GM12878 (cell line): ENCODE measurements at regions not wholly inside any gene's neighbourhood (a gene's known extent, or its start where the extent isn't known, plus 50 kb on each side); places are given as distances from the start of the nearest gene placed in this dataset.

Experiments
- ATAC-seq: fragments of 200-7000 bp; cut with Tn5 transposase; 3 replicates; pipeline ENCODE4 v1.9.1; 2020; ENCODE audit warnings: mild to moderate bottlenecking, moderate library complexity
- BruUV-seq: library from RNA; stranded (reverse); fragments of 400-500 nt; replicated peaks from 2 replicates; lab custom pipeline; 2021; lab: Mats Ljungman, UMichigan
- CTCF ChIA-PET: fragments of 300-600 bp; sonication (Branson Sonifier 250); formaldehyde crosslinking; extraction: SDS; loops from one replicate; lab custom pipeline; 2021; ENCODE audit warnings: inconsistent platforms; lab: Yijun Ruan, JAX
- POLR2A ChIA-PET: fragments of 350-600 bp; formaldehyde crosslinking; extraction: SDS; loops from one replicate; lab custom pipeline; 2021; ENCODE audit warnings: inconsistent platforms; lab: Charles Lee
- RAD21 ChIA-PET: fragments of 300-600 bp; sonication (Branson Sonifier 250); formaldehyde crosslinking; loops from one replicate; lab custom pipeline; 2023; ENCODE audit warnings: antibody characterized with exemption; ENCODE audit not compliant: unreplicated experiment; lab: Charles Lee
- SMC1A ChIA-PET: fragments of 300-600 bp; sonication (Branson Sonifier 250); formaldehyde crosslinking; loops from one replicate; lab custom pipeline; 2023; ENCODE audit not compliant: unreplicated experiment, uncharacterized antibody; lab: Charles Lee
- DNase-seq: peaks from one replicate; pipeline ENCODE4 v3.0.0-alpha.2; 2011; ENCODE audit warnings: low read depth, low spot score
- FAIRE-seq: peaks from 3 replicates; lab custom pipeline; 2011; peaks lifted over from hg19 to GRCh38; lab: Jason Lieb, UNC
- H2AFZ ChIP-seq: 2 replicates; pipeline ENCODE4 v1.6.0; 2011; ENCODE audit warnings: low read depth, low read length, control low read depth; ENCODE audit not compliant: control insufficient read depth
- H3K27ac ChIP-seq: 2 replicates; pipeline ENCODE4 v1.5.1; 2011; ENCODE audit warnings: control low read depth; ENCODE audit not compliant: control insufficient read depth, insufficient read depth
- H3K27me3 ChIP-seq, 2 experiments: replicated peaks in 1 of 2; 2 replicates each; pipeline versions ENCODE4 v1.6.0 to v1.6.1; 2011; ENCODE audit warnings: low read length in 1 of 2; ENCODE audit not compliant: control insufficient read depth in 2 of 2, insufficient read depth in 2 of 2
- H3K36me3 ChIP-seq, 2 experiments: 2 replicates each; pipeline ENCODE4 v1.5.1; 2011; ENCODE audit warnings: low read length in 1 of 2; ENCODE audit not compliant: control insufficient read depth in 2 of 2, insufficient read depth in 2 of 2
- H3K4me1 ChIP-seq: 2 replicates; pipeline ENCODE4 v1.6.1; 2011; ENCODE audit warnings: mild to moderate bottlenecking, low read length, moderate library complexity, mixed read lengths; ENCODE audit not compliant: control insufficient read depth, insufficient read depth
- H3K4me2 ChIP-seq: 2 replicates; pipeline ENCODE4 v1.6.0; 2011; ENCODE audit warnings: control low read depth; ENCODE audit not compliant: control insufficient read depth, insufficient read depth
- H3K4me3 ChIP-seq: fragments of 200-600 bp; sonication (generic); 2 replicates; pipeline ENCODE4 v1.5.1; 2016
- H3K79me2 ChIP-seq: 2 replicates; pipeline ENCODE4 v1.6.0; 2011; ENCODE audit warnings: low read length; ENCODE audit not compliant: control insufficient read depth, insufficient read depth
- H3K9ac ChIP-seq: 2 replicates; pipeline ENCODE4 v1.8.0; 2011; ENCODE audit warnings: low read length, control low read depth, mixed read lengths; ENCODE audit not compliant: control insufficient read depth, insufficient read depth
- H3K9me3 ChIP-seq: replicated peaks from 3 replicates; pipeline ENCODE4 v1.5.1; 2011; ENCODE audit warnings: mild to moderate bottlenecking, low read length; ENCODE audit not compliant: control insufficient read depth, insufficient read depth
- H4K20me1 ChIP-seq: 2 replicates; pipeline ENCODE4 v1.6.0; 2011; ENCODE audit not compliant: control insufficient read depth, insufficient read depth
- FOXM1 ChIP-seq: IDR thresholded peaks from 2 replicates; pipeline ENCODE4 v1.6.1; 2012; ENCODE audit warnings: low read depth, mild to moderate bottlenecking, inconsistent platforms, low read length, moderate library complexity
- GABPA ChIP-seq: IDR thresholded peaks from 2 replicates; pipeline ENCODE4 v1.6.1; 2014; ENCODE audit warnings: antibody characterized with exemption, low read depth, mild to moderate bottlenecking, inconsistent platforms
- IRF5 ChIP-seq: fragments of 450-650 bp; IDR thresholded peaks from 2 replicates; pipeline ENCODE4 v1.6.1; 2017; ENCODE audit warnings: borderline replicate concordance
- POLR2A ChIP-seq: IDR thresholded peaks from 2 replicates; pipeline ENCODE4 v1.6.1; 2011; ENCODE audit warnings: low read depth, mild to moderate bottlenecking, low read length
- RCOR1 ChIP-seq: conservative IDR thresholded peaks from 2 replicates; pipeline ENCODE4 v1.6.1; 2012; ENCODE audit warnings: low read depth, low read length, improper control_type of control experiment
- SP1 ChIP-seq: IDR thresholded peaks from one replicate; pipeline ENCODE4 v1.6.1; 2011; ENCODE audit warnings: low read depth, low read length
- TAF1 ChIP-seq: IDR thresholded peaks from 2 replicates; pipeline ENCODE4 v1.6.1; 2011; ENCODE audit warnings: mild to moderate bottlenecking, low read depth, low read length, borderline replicate concordance
- TCF7 ChIP-seq: IDR thresholded peaks from 2 replicates; pipeline ENCODE4 v1.6.1; 2014; ENCODE audit warnings: antibody characterized with exemption, borderline replicate concordance
- ZNF207 ChIP-seq: fragments of 450-650 bp; IDR thresholded peaks from 2 replicates; pipeline ENCODE4 v1.6.1; 2014; ENCODE audit warnings: antibody characterized with exemption, mild to moderate bottlenecking, borderline replicate concordance
- ZZZ3 ChIP-seq: IDR thresholded peaks from 2 replicates; pipeline ENCODE4 v1.6.1; 2011; ENCODE audit warnings: low read depth; ENCODE audit not compliant: control insufficient read depth, insufficient read length
- in situ Hi-C: fragments of 300-500 bp; cut with MboI; formaldehyde crosslinking; loops from 9 replicates; pipeline ENCODE4 v1.14.3; 2018; ENCODE audit warnings: mixed read lengths
- intact Hi-C: fragments of 100-400 bp; cut with micrococcal nuclease; formaldehyde crosslinking; loops from one replicate; pipeline ENCODE4 v1.14.2; 2022; ENCODE audit not compliant: unreplicated experiment
- TF ChIP-seq, protein P1 (sequence below): fragments of 450-650 bp; IDR thresholded peaks from 2 replicates; pipeline ENCODE4 v1.6.1; 2017; ENCODE audit warnings: mild to moderate bottlenecking, low read depth, inconsistent platforms; ENCODE audit not compliant: poor library complexity, severe bottlenecking

- FAIRE-seq, result no peak
- Histone ChIP-seq H3K4me2 (no peak overlapping the region), H3K36me3 (no peaks in the 10 kb centered on the region), H3K4me1 (no peaks in the 10 kb centered on the region), H2AFZ (no peak overlapping the region), H4K20me1 (no peaks in the 10 kb centered on the region), H3K4me3 (no peak overlapping the region), H3K9me3 (no peaks in the 10 kb centered on the region; the same call in 2 of the 3 replicates), H3K27ac (no peak overlapping the region), H3K79me2 (no peaks in the 10 kb centered on the region), H3K27me3 (no peaks in the 10 kb centered on the region), H3K9ac (no peak overlapping the region)
- no peak for DNase-seq
- POLR2A ChIA-PET, result no interaction called here
- ATAC-seq, result no peak
- SMC1A ChIA-PET, result no interaction called here
- in situ Hi-C loops, result no loop called here
- CTCF ChIA-PET, result no interaction called here
- TF ChIP-seq GABPA (no peak), TCF7 (no peak), IRF5 (no peak), RCOR1 (no peak), FOXM1 (no peak), SP1 (no peak), TAF1 (no peak), POLR2A (no peak), ZZZ3 (no peak), ZNF207 (no peak)
- TF ChIP-seq, protein P1, sequence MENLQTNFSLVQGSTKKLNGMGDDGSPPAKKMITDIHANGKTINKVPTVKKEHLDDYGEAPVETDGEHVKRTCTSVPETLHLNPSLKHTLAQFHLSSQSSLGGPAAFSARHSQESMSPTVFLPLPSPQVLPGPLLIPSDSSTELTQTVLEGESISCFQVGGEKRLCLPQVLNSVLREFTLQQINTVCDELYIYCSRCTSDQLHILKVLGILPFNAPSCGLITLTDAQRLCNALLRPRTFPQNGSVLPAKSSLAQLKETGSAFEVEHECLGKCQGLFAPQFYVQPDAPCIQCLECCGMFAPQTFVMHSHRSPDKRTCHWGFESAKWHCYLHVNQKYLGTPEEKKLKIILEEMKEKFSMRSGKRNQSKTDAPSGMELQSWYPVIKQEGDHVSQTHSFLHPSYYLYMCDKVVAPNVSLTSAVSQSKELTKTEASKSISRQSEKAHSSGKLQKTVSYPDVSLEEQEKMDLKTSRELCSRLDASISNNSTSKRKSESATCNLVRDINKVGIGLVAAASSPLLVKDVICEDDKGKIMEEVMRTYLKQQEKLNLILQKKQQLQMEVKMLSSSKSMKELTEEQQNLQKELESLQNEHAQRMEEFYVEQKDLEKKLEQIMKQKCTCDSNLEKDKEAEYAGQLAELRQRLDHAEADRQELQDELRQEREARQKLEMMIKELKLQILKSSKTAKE, result no peak
- intact Hi-C loops, result no loop called here
- RAD21 ChIA-PET, result no interaction called here
- no TSS peak for BruUV-seq
Measured at GRCh38 chr15:27627623-27628022, 471.5 kb downstream of the OCA2 start.
